Nephron (organoid): ENCODE measurements at regions not wholly inside any gene's neighbourhood (a gene's known extent, or its start where the extent isn't known, plus 50 kb on each side); places are given as distances from the start of the nearest gene placed in this dataset.
"Not testable (repeated sequence)": the region's sequence is repeated elsewhere in the genome, so short reads cannot be mapped to it uniquely, and the experiment has no call there.

ENCODE experiments used
- H3K27ac Mint-ChIP-seq, 3 experiments: 2 replicates each; pipeline ENCODE4 v1.8.0; 2020; ENCODE audit warnings: mixed read lengths in 3 of 3, mild to moderate bottlenecking in 2 of 3, moderate library complexity in 1 of 3
- H3K27me3 Mint-ChIP-seq: 2 replicates; pipeline ENCODE4 v1.8.0; 2021; ENCODE audit warnings: low read depth, mild to moderate bottlenecking, moderate library complexity, mixed read lengths
- H3K36me3 Mint-ChIP-seq: 2 replicates; pipeline ENCODE4 v1.8.0; 2020; ENCODE audit warnings: low read depth, mixed read lengths
- H3K4me1 Mint-ChIP-seq: 2 replicates; pipeline ENCODE4 v1.8.0; 2020; ENCODE audit warnings: mixed read lengths
- H3K4me3 Mint-ChIP-seq, 3 experiments: 2 replicates each; pipeline ENCODE4 v1.8.0; 2020; ENCODE audit warnings: mild to moderate bottlenecking in 3 of 3, mixed read lengths in 3 of 3, moderate library complexity in 2 of 3
- H3K9me3 Mint-ChIP-seq: 2 replicates; pipeline ENCODE4 v1.8.0; 2020; ENCODE audit warnings: mixed read lengths

GRCh38 chr7:75259454-75260003, 135.9 kb upstream of the TRIM73 start:
- not testable (repeated sequence) for H3K27ac Mint-ChIP-seq, H3K27me3 Mint-ChIP-seq, H3K4me1 Mint-ChIP-seq, H3K36me3 Mint-ChIP-seq, H3K4me3 Mint-ChIP-seq, H3K9me3 Mint-ChIP-seq

- H3K4me1 Mint-ChIP-seq, H3K4me3 Mint-ChIP-seq, H3K27ac Mint-ChIP-seq, H3K9me3 Mint-ChIP-seq, H3K36me3 Mint-ChIP-seq, H3K27me3 Mint-ChIP-seq: not testable (repeated sequence)
Measured at GRCh38 chr7:75261660-75262059, 133.8 kb upstream of the TRIM73 start.

- H3K27ac Mint-ChIP-seq, H3K36me3 Mint-ChIP-seq, H3K27me3 Mint-ChIP-seq, H3K4me3 Mint-ChIP-seq, H3K9me3 Mint-ChIP-seq, H3K4me1 Mint-ChIP-seq: not testable (repeated sequence)
Measured at GRCh38 chr7:75268158-75268557, 127.3 kb upstream of the TRIM73 start.

- not testable (repeated sequence) for H3K4me3 Mint-ChIP-seq, H3K36me3 Mint-ChIP-seq, H3K27ac Mint-ChIP-seq, H3K4me1 Mint-ChIP-seq, H3K9me3 Mint-ChIP-seq, H3K27me3 Mint-ChIP-seq
Measured at GRCh38 chr7:75269159-75269558, 126.3 kb upstream of the TRIM73 start.

- not testable (repeated sequence) for H3K27ac Mint-ChIP-seq, H3K9me3 Mint-ChIP-seq, H3K4me3 Mint-ChIP-seq, H3K4me1 Mint-ChIP-seq, H3K27me3 Mint-ChIP-seq, H3K36me3 Mint-ChIP-seq
Measured at GRCh38 chr7:75274114-75274513, 121.3 kb upstream of the TRIM73 start.
